Glomerular visceral epithelial cell (primary cell): ENCODE measurements at regions not wholly inside any gene's neighbourhood (a gene's known extent, or its start where the extent isn't known, plus 50 kb on each side); places are given as distances from the start of the nearest gene placed in this dataset.
"Not testable (repeated sequence)": the region's sequence is repeated elsewhere in the genome, so short reads cannot be mapped to it uniquely, and the experiment has no call there.

Experiments
- DNase-seq: peaks from one replicate; pipeline ENCODE4 v3.0.0-alpha.2; 2016; ENCODE audit errors: extremely low spot score

- DNase-seq = no peak
These were observed 731.2 kb downstream of the RERGL start for GRCh38 chr12:17358835-17359234.

GRCh38 chr12:17357396-17357795 is 732.6 kb downstream of the RERGL start:
- DNase-seq = no peak

- no peak for DNase-seq
These were observed 737.8 kb downstream of the RERGL start for GRCh38 chr12:17352164-17352563.

GRCh38 chr12:17348311-17348710 is 741.7 kb downstream of the RERGL start:
- DNase-seq = no peak

GRCh38 chr12:17344649-17345048 is 738.7 kb upstream of the LMO3 start:
- DNase-seq = no peak

- no peak for DNase-seq
These were observed 736.5 kb upstream of the LMO3 start for GRCh38 chr12:17342381-17342961.

- DNase-seq = no peak
These were observed 729.5 kb upstream of the LMO3 start for GRCh38 chr12:17335487-17335886.

- DNase-seq = no peak
These were observed 728.8 kb upstream of the LMO3 start for GRCh38 chr12:17334784-17335183.

GRCh38 chr12:17333287-17333686 is 727.3 kb upstream of the LMO3 start:
- peak; percentile 16 for DNase-seq

- no peak for DNase-seq
These were observed 720.7 kb upstream of the LMO3 start for GRCh38 chr12:17326649-17327048.

GRCh38 chr12:17322090-17322489 is 716.1 kb upstream of the LMO3 start:
- DNase-seq = no peak

GRCh38 chr12:17304503-17305347 is 698.8 kb upstream of the LMO3 start:
- peak; percentile 75 for DNase-seq

- no peak for DNase-seq
These were observed 696.0 kb upstream of the LMO3 start for GRCh38 chr12:17302001-17302400.

GRCh38 chr12:17301544-17301943 is 695.6 kb upstream of the LMO3 start:
- DNase-seq = no peak

GRCh38 chr12:17296882-17297281 is 690.9 kb upstream of the LMO3 start:
- DNase-seq = peak; percentile 44

- DNase-seq = no peak
These were observed 680.9 kb upstream of the LMO3 start for GRCh38 chr12:17286874-17287273.

GRCh38 chr12:17284873-17285272 is 678.9 kb upstream of the LMO3 start:
- DNase-seq = no peak

GRCh38 chr12:17283563-17283962 is 677.6 kb upstream of the LMO3 start:
- no peak for DNase-seq

GRCh38 chr12:17282169-17282568 is 676.2 kb upstream of the LMO3 start:
- not testable (repeated sequence) for DNase-seq

- DNase-seq = no peak
These were observed 673.0 kb upstream of the LMO3 start for GRCh38 chr12:17278946-17279345.

GRCh38 chr12:17276196-17276595 is 670.2 kb upstream of the LMO3 start:
- no peak for DNase-seq

GRCh38 chr12:17266856-17267255 is 660.9 kb upstream of the LMO3 start:
- no peak for DNase-seq

- no peak for DNase-seq
These were observed 658.6 kb upstream of the LMO3 start for GRCh38 chr12:17264603-17265002.
